HCEC 1CT (cell line): ENCODE measurements at regions not wholly inside any gene's neighbourhood (a gene's known extent, or its start where the extent isn't known, plus 50 kb on each side); places are given as distances from the start of the nearest gene placed in this dataset.
"Not testable (repeated sequence)": the region's sequence is repeated elsewhere in the genome, so short reads cannot be mapped to it uniquely, and the experiment has no call there.

ENCODE experiments used
- DNase-seq: peaks from one replicate; pipeline ENCODE4 v3.0.0-alpha.2; 2017

DNA sequence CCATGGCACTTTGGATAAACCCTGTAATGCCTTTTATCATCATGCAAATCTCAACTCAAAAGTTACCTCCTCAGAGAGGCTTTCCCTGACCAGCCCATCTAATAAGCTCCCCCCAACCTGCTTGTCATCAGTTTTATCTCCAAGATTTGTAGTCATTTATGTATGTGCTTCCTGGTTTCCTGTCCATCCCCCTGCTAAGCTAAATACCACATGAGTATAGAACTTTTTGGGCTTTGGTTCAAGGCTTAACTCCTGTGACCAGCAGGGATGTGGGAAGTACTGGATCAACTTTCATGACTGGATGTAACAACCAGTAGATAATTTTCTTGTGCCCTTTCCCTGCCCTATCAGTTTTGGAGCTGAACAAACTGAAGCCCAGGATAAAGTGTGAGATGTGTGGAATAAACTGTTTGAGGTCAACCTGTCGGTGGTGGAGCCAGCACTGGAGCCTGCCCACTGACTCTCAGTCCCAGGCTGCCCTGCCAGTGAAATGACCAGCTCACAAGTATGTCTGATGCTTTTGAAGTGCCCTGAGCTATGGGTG, 148.6 kb downstream of the CYP26A1 start:
- DNase-seq = no peak

DNA sequence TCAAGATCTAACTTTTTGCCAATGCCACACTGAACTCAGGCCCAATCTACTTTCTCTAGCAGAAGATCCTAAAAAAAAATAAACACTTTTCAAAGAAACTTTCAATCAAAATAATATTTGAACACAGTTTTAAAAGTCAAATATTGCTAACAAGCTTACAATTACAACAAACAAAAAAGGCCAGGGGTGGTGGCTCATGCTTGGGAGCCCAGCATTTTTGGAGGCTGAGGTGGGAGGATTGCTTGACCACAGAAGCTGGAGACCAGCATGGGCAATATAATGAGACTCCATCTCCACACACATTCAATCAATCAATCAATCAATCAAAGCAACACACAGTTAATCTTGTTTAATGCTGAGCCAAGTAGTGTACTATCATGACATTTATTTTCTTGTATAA, 149.2 kb downstream of the CYP26A1 start:
- DNase-seq = no peak

DNA sequence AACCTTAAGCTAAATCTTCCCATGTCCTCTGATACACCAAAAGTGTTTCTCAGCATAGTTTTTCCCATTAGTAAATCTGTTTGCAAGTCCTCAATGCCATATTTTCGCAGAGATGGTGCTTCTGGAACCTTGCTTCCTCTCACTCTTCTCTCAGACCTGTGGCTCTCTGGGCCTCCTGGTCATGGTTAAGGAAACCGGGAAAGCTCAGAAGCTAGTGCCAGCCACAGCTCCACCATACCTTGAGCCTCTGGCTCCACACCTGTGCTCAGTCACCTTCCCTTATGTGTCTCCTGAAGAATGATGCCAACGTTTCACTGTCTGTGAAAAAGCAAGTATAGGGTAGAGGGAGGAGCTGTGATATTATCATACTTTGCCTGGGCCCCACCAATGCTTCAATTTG, 149.6 kb downstream of the CYP26A1 start:
- DNase-seq = no peak

DNA sequence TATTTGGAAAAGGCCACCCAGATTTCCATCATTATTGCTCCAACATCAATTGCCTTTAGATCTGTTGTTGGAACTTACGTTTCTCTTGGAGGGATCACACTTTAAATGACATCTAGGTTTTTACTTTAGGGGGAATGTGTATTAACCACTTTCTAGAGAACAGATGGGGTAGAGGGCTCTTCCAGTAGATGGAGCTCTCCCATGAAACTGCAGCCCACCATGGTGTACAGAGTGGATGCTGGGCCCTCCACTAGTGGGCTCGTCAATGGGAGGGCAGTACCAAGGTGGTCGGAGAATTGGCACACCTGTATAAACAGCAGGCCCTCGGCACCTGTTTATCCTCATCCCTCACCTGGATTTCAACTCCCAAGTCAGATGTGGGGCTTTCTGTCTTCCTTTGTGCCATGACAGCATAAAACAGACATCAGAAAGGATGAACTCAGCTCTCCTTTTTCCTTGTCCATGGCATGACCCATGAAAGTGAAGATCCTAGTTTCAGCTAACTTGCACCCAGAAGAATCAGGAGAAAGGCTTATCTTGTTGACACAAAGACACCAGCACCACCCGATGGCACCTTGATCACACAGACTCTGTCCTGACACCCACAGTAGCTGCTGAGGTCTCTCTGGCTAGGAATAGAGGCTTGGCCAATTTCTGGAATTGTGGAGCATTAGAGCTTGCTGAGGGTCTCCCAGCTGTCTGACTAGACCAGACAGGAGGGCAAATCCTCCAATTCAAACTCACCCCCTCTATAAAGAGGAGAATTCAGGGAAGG, 150.5 kb downstream of the CYP26A1 start:
- DNase-seq = no peak

DNA sequence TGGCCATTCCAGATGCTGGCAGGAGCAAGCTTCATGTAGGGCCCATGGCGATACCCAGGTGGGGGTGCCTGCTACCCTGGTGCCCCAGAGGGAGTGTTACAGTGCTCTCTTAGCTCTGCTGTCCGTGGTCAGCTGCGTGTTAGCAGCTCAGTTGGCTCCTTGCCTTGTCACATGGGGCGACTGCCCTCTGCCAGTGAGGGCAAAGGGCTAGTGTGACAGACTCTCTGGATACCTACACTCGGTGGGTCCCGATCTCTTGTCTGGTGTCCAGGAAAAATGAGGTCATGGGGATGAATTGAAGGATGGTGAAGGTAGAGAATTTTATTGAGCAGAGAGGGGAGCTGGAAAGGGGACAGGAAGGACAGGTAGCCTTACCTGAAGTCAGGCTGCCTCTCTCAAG, 152.2 kb downstream of the CYP26A1 start:
- DNase-seq = no peak

DNA sequence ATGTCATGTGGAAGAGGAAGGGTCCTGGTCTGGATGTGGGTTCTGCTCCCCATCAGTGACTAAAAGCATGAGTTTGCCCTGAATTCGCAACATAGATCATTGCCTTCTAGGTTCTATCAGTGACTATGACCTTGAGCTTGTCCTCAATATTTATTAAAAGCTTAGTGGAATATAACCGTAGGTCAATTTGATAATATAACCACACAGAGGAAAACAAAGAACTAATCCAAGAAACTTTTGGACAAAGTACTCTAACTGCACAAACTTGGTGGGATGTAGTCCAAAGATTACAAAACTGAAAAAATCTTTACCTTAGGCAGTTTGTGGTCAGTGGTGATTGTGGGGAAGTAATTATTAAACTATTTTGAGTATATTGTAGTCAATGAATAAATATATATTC, 152.9 kb downstream of the CYP26A1 start:
- no peak for DNase-seq

DNA sequence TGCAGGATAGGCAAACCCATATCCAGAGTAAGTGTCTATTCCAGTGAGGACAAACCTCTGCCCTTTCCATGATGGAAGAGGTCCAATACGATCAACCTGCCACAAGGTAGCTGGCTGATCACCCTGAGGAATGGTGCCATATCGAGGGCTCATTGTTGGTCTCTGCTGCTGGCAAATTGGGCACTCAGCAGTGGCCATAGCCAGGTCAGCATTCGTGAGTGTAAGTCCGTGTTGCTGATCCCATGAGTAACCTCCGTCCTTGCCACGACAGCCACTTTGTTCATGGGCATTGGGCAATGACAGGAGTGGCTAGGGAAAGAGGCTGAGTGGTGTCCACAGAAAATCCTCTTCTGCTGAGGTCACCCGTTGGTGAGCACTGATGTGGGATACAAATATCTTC, 156.9 kb downstream of the CYP26A1 start:
- not testable (repeated sequence) for DNase-seq

DNA sequence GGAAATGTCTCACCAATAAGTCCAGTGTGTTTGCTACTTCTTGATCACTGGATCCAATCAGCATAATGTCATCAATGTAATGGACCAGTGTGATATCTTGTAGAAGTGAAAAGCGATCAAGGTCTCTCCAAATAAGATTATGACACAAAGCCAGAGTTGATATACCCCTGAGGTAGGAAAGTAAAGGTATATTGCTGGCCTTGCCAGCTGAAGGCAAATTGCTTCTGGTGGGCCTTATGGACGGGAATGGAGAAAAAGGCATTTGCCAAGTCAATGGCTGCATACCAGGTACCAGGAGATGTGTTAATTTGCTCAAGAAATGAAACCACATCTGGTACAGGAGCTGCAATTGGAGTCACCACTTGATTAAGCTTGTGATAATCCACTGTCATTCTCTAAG, 158.5 kb downstream of the CYP26A1 start:
- not testable (repeated sequence) for DNase-seq

DNA sequence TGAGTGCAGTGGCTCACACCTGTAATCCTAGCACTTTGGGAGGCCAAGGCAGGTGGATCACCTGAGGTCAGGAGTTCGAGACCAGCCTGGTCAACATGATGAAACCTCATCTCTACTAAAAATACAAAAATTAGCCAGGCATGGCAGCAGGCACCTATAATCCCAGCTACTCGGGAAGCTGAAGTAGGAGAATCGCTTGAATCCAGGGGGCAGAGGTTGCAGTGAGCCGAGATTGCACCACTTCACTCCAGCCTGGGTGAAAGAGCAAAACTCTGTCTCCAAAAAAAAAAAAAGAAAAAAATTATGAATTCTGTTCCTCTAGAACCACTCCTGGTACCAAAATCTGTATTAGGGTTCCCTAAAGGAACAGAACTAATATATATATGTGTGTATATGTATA, 161.2 kb downstream of the CYP26A1 start:
- not testable (repeated sequence) for DNase-seq

DNA sequence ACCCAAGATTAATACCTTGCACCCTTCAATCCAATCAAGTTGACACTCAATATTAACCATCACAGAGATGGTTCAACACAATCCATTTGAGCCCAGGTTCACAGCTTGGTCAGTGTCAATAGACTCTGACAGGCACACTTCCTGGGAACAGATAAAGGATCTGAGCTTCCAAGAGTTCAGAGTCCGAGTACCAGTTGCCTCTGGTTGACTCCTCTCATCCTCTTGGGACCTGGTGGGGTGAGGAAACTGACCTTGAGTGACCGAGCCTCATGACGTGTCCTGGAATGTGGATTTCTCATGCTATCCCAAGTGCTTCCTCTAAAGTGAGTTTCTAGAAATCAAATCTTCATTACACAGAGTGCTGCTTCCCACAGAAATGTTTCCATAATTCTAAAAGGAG, 162.0 kb downstream of the CYP26A1 start:
- DNase-seq = peak; percentile 76

DNA sequence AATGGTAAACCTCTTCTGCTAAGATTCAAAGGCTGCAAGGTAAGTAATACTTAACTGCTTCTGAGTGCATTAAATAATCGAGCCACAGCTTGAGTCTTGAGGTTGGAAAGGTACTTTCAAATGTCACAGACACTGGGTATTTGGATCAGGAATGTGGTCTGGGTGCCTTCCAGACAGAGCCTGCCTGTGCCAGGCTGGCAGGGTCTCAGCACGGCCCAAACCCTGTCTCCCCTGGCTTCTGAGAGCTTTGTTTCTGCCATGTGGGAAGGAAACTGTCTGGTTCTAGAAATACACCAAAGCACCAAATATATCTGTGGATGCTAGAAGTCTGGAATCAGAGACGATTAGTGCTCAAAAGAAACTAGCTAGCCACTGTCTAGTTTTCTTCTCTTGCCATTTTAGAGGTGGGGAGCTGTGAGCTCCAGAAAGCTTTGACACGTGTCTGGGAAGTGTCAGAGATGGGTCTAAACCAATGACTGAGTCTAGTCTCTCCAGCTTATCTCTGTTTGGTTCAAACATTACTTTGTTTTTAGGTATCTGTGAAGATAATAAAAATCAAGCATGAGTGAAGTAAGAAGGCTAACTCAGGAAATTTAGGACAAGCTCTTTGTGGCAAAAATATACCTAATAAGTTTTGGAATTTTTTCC, 162.8 kb downstream of the CYP26A1 start:
- DNase-seq = no peak

DNA sequence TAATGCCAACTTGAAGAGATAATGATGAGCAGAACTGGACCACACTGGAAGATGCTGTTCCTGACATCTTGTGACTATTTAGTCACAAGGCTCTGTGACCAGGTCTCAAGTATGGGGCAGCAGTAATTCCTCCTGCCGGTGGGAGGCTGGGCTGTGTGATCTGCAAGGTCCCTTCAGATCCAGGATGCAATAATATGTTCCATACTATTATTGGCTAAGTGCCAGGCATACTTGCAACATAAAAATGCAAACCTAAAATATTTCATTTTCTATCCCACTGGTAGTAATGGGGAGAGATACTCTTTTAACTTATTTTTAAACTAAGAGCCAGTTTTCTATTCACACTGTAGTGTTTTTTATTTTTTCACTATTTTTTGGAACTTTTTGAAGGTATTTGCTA, 171.5 kb downstream of the CYP26A1 start:
- DNase-seq = no peak

DNA sequence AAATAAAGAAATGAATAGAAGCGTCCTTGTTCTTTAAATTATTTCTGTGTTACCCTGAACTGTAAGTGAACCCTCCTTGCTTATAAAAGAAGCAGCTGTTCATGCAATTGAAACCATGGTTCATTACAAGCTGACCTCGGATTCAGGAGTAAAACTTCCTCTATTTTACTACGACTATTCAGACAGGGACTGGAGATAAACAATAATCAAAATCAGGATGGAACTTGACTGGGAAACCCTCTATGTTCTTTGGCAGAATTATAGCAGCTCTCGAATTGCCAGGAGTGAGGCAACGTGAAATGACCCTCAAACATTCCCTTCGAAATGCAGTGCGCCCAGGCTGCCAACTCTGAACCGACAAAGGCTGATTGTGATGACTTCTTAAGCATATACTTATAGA, 172.1 kb downstream of the CYP26A1 start:
- DNase-seq = no peak

DNA sequence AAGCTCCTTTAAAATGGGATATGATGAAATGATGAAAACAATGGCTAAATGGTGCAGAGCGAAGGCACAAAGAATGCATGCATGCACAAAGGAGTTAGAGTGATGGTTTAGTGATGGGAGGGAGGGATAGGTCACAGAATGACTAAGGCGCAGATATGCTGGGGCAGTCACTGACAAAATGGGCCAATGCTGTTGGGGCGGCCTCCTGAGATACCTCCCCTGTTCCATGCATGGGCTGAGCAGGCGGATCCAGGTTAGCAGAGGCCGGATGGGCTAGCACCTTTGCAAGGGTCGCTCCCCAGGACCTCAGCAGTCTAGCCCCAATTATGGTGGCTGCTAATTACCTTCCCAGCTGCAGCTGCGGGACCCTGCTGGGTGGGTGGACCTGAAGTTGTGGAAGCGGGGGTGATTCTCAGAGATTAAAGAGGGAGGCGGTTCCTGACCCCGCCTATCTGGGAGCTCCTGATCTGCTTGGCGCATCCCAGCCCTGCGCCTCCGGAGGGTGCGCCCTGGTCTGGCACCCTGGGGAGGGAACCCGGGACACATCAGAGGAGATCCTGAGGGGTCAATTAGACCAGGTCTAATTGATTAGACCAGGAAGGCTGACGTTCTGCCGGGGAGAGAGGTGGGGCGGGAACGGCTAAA, 175.0 kb downstream of the CYP26A1 start:
- DNase-seq = no peak

DNA sequence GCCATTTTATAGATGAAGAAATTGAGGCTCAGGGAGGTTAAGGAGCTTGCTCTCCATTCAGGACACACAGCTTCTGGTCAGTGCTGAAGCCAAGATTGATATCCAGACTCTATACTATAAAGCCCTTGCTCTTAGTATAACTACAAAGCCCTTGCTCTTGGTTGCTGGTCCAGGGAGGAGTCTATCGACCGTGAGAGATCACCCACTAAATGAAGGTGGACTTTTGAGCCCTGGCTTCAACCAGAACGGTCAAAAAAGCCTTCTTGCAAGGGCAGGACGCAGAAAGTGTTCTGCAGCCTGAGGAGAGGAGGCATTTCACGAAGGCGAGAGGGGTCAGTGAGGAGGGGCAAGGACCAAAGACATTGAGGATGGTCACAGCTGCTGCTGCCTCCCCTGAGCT, 176.3 kb downstream of the CYP26A1 start:
- DNase-seq = no peak

DNA sequence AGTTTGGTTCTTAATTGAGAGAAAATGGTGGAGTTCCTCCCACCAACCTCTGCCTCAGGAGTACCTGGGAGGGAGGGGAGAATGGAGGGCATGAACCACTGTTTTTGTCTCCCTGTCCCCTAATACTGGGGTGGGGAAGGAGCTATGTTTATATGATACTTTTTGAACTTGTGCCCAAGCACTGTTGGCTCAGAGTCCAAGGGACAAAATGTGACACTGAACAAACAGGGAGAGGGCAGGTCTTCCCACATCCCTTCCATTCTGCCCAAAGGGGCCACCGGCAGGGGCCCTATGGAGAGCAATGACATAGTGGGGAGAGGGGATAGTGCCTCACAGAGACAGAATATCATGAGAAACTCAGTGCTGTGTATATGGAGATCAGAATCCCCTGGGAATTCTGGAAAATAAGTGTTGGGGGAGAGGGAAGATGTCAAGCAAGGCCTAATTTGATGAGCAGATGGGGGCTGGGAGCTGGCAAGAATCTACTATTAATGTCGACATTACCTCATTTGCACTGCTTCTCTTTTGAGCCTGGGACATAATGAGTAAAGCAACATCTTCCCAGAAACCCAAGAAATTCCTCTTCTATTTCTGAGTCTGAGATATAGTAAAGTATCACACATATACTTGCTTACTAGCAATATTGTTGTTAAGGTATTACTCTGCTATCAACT, 180.6 kb downstream of the CYP26A1 start:
- DNase-seq = no peak

DNA sequence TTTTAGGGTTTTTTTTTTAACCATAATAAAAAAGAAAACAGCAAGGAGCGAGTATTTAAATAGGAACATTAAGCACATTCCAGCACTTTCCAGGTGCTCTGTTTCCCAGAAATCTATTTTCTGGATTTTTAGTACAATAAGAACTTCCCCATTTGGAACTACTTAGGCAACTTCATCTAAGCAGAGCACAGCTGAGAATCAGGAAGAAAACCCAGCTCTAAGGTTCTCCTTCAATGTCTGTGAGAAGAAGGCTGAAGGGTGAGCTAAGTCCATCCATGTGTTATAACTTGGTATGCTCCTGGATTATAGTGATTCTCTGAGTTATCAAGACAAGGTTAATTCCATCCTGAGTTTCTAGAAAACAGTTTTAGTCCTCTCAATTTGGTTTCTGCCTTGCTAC, 181.9 kb downstream of the CYP26A1 start:
- DNase-seq = no peak
